ENCODE measurements at regions not wholly inside any gene's neighbourhood (a gene's known extent, or its start where the extent isn't known, plus 50 kb on each side); places are given as distances from the start of the nearest gene placed in this dataset.

DNA sequence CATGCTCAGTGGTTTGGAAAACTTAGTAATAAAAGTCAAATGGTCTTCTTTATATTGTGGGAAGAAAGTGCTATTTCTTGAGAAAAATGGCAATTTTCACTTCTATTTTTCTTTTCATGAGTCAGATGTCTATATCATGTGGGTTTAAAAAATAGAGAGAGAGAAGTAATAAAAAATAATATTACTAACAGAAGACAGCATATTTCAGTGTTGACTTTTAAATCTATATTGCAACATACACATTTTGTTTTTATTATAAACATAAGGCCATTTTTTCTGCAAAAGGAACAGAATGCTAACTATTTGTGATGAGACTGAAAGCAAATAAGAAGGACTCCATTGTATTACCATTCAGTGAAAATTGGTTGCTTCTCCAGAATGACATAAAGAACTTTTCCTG lies 135.1 kb upstream of the CNR1 start:
- TF ChIP-seq, protein P1, sequence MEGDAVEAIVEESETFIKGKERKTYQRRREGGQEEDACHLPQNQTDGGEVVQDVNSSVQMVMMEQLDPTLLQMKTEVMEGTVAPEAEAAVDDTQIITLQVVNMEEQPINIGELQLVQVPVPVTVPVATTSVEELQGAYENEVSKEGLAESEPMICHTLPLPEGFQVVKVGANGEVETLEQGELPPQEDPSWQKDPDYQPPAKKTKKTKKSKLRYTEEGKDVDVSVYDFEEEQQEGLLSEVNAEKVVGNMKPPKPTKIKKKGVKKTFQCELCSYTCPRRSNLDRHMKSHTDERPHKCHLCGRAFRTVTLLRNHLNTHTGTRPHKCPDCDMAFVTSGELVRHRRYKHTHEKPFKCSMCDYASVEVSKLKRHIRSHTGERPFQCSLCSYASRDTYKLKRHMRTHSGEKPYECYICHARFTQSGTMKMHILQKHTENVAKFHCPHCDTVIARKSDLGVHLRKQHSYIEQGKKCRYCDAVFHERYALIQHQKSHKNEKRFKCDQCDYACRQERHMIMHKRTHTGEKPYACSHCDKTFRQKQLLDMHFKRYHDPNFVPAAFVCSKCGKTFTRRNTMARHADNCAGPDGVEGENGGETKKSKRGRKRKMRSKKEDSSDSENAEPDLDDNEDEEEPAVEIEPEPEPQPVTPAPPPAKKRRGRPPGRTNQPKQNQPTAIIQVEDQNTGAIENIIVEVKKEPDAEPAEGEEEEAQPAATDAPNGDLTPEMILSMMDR (IDR thresholded peaks at IDR 0.05) = no peak
- no peak for TF ChIP-seq EZH2 (IDR thresholded peaks at IDR 0.05; ENCODE audit: borderline replicate concordance, insufficient read depth, low read depth, low read length, poor library complexity, severe bottlenecking)

All from B cell (primary cell).